Astrocyte (in vitro differentiated cells and primary cell): ENCODE measurements at regions not wholly inside any gene's neighbourhood (a gene's known extent, or its start where the extent isn't known, plus 50 kb on each side); places are given as distances from the start of the nearest gene placed in this dataset.

Source experiments
- DNase-seq: peaks from one replicate; pipeline ENCODE4 v3.0.0-alpha.2; 2010; ENCODE audit warnings: low read depth
- FAIRE-seq: peaks from 2 replicates; lab custom pipeline; 2011; peaks lifted over from hg19 to GRCh38; lab: Jason Lieb, UNC
- H2AFZ ChIP-seq: 2 replicates; pipeline ENCODE4 v1.6.0; 2012; ENCODE audit warnings: low read depth, low read length, inconsistent platforms
- H3K27ac ChIP-seq: 2 replicates; pipeline ENCODE4 v1.5.1; 2011; ENCODE audit warnings: low read depth, low read length, inconsistent platforms
- H3K27me3 ChIP-seq: 2 replicates; pipeline ENCODE4 v1.6.0; 2011; ENCODE audit warnings: low read length, inconsistent platforms; ENCODE audit not compliant: insufficient read depth
- H3K36me3 ChIP-seq: 2 replicates; pipeline ENCODE4 v1.5.1; 2011; ENCODE audit warnings: low read length, inconsistent platforms; ENCODE audit not compliant: insufficient read depth
- H3K4me1 ChIP-seq: 2 replicates; pipeline ENCODE4 v1.5.1; 2011; ENCODE audit warnings: low read length, inconsistent platforms; ENCODE audit not compliant: insufficient read depth
- H3K4me2 ChIP-seq: 2 replicates; pipeline ENCODE4 v1.6.0; 2012; ENCODE audit warnings: low read length, inconsistent platforms
- H3K4me3 ChIP-seq: 2 replicates; pipeline ENCODE4 v1.5.1; 2011; ENCODE audit warnings: low read depth, mild to moderate bottlenecking, low read length, inconsistent platforms; ENCODE audit not compliant: insufficient read depth
- H3K79me2 ChIP-seq: 2 replicates; pipeline ENCODE4 v1.6.0; 2012; ENCODE audit warnings: mild to moderate bottlenecking, low read length, inconsistent platforms; ENCODE audit not compliant: insufficient read depth
- H3K9ac ChIP-seq: 2 replicates; pipeline ENCODE4 v1.6.0; 2012; ENCODE audit warnings: mild to moderate bottlenecking, low read length, inconsistent platforms
- H3K9me3 ChIP-seq: 2 replicates; pipeline ENCODE4 v1.5.1; 2012; ENCODE audit warnings: low read depth, mild to moderate bottlenecking, low read length, inconsistent platforms; ENCODE audit not compliant: insufficient read depth
- H4K20me1 ChIP-seq: 2 replicates; pipeline ENCODE4 v1.6.0; 2012; ENCODE audit warnings: low read length, inconsistent platforms; ENCODE audit not compliant: insufficient read depth
- H3K27ac Mint-ChIP-seq: one replicate; pipeline ENCODE4 v1.8.0; 2021; ENCODE audit warnings: mild to moderate bottlenecking, mixed read lengths; ENCODE audit not compliant: unreplicated experiment
- H3K27me3 Mint-ChIP-seq: one replicate; pipeline ENCODE4 v1.8.0; 2021; ENCODE audit warnings: low read depth, mixed read lengths; ENCODE audit not compliant: unreplicated experiment
- H3K36me3 Mint-ChIP-seq: one replicate; pipeline ENCODE4 v1.8.0; 2021; ENCODE audit warnings: low read depth, mixed read lengths; ENCODE audit not compliant: unreplicated experiment
- H3K4me1 Mint-ChIP-seq: one replicate; pipeline ENCODE4 v1.8.0; 2021; ENCODE audit warnings: low read depth, mixed read lengths; ENCODE audit not compliant: unreplicated experiment
- H3K4me3 Mint-ChIP-seq: one replicate; pipeline ENCODE4 v1.8.0; 2021; ENCODE audit warnings: mild to moderate bottlenecking, moderate library complexity, mixed read lengths; ENCODE audit not compliant: unreplicated experiment
- H3K9me3 Mint-ChIP-seq: one replicate; pipeline ENCODE4 v1.8.0; 2021; ENCODE audit warnings: mild to moderate bottlenecking, mixed read lengths; ENCODE audit not compliant: unreplicated experiment
- CTCF ChIP-seq: IDR thresholded peaks from 2 replicates; pipeline ENCODE4 v1.5.1; 2011; ENCODE audit warnings: low read depth, mild to moderate bottlenecking, inconsistent platforms, low read length, moderate library complexity; ENCODE audit not compliant: insufficient read depth
- EZH2 ChIP-seq: IDR thresholded peaks from 2 replicates; pipeline ENCODE4 v1.6.1; 2012; ENCODE audit warnings: mild to moderate bottlenecking, low read length, inconsistent platforms; ENCODE audit not compliant: insufficient read depth

- Mint-ChIP-seq H3K36me3 (no peaks in the 10 kb centered on the region), H3K27ac (no peak overlapping the region), H3K4me1 (no peaks in the 10 kb centered on the region), H3K9me3 (no peaks in the 10 kb centered on the region), H3K4me3 (no peak overlapping the region), H3K27me3 (peaks cover 61% of the 10 kb centered on the region)
- H2AFZ ChIP-seq = no peak overlapping the region
- no peaks in the 10 kb centered on the region for H3K27me3 ChIP-seq
- no peaks in the 10 kb centered on the region for H3K4me1 ChIP-seq
- H3K4me3 ChIP-seq = no peak overlapping the region
- no peaks in the 10 kb centered on the region for H3K9me3 ChIP-seq
- no peak overlapping the region for H3K9ac ChIP-seq
- no peak for FAIRE-seq
- H3K4me2 ChIP-seq = no peak overlapping the region
- no peaks in the 10 kb centered on the region for H3K36me3 ChIP-seq
- TF ChIP-seq EZH2 = no peak
- no peak for TF ChIP-seq CTCF
- H3K27ac ChIP-seq = no peak overlapping the region
- H3K79me2 ChIP-seq = no peaks in the 10 kb centered on the region
- no peak for DNase-seq
- no peaks in the 10 kb centered on the region for H4K20me1 ChIP-seq
Observed at GRCh38 chr22:49718396-49718795, 109.3 kb downstream of the BRD1 start.

GRCh38 chr22:49717322-49717919 lies 110.3 kb downstream of the BRD1 start:
- Histone ChIP-seq H3K4me1 (no peaks in the 10 kb centered on the region), H4K20me1 (no peaks in the 10 kb centered on the region), H3K36me3 (no peaks in the 10 kb centered on the region), H3K4me3 (no peak overlapping the region), H3K4me2 (no peak overlapping the region), H3K9ac (no peak overlapping the region), H3K27ac (no peak overlapping the region), H2AFZ (no peak overlapping the region), H3K9me3 (no peaks in the 10 kb centered on the region), H3K27me3 (no peaks in the 10 kb centered on the region), H3K79me2 (no peaks in the 10 kb centered on the region)
- Mint-ChIP-seq H3K9me3 (no peaks in the 10 kb centered on the region), H3K36me3 (no peaks in the 10 kb centered on the region), H3K27me3 (peaks cover 67% of the 10 kb centered on the region), H3K4me1 (no peaks in the 10 kb centered on the region), H3K27ac (no peak overlapping the region), H3K4me3 (no peak overlapping the region)
- DNase-seq = no peak
- TF ChIP-seq CTCF (no peak), EZH2 (no peak)
- FAIRE-seq = no peak

- no peak overlapping the region for H3K27ac Mint-ChIP-seq
- H3K4me3 Mint-ChIP-seq = no peak overlapping the region
- Histone ChIP-seq H3K9me3 (no peaks in the 10 kb centered on the region), H3K27ac (no peak overlapping the region), H2AFZ (no peak overlapping the region), H4K20me1 (no peaks in the 10 kb centered on the region), H3K4me2 (no peak overlapping the region), H3K4me1 (no peaks in the 10 kb centered on the region), H3K4me3 (no peak overlapping the region), H3K79me2 (no peaks in the 10 kb centered on the region), H3K9ac (no peak overlapping the region), H3K36me3 (no peaks in the 10 kb centered on the region), H3K27me3 (no peaks in the 10 kb centered on the region)
- no peaks in the 10 kb centered on the region for H3K36me3 Mint-ChIP-seq
- H3K27me3 Mint-ChIP-seq = peaks cover 71% of the 10 kb centered on the region
- no peaks in the 10 kb centered on the region for H3K4me1 Mint-ChIP-seq
- H3K9me3 Mint-ChIP-seq = no peaks in the 10 kb centered on the region
- no peak for DNase-seq
- FAIRE-seq = no peak
- no peak for TF ChIP-seq EZH2
Observed at GRCh38 chr22:49716441-49716840, 111.2 kb downstream of the BRD1 start.
